Astrocyte (in vitro differentiated cells and primary cell): ENCODE measurements at regions not wholly inside any gene's neighbourhood (a gene's known extent, or its start where the extent isn't known, plus 50 kb on each side); places are given as distances from the start of the nearest gene placed in this dataset.

ENCODE experiments used
- CTCF ChIP-seq: IDR thresholded peaks from 2 replicates; pipeline ENCODE4 v1.5.1; 2011; ENCODE audit warnings: low read depth, mild to moderate bottlenecking, inconsistent platforms, low read length, moderate library complexity; ENCODE audit not compliant: insufficient read depth
- EZH2 ChIP-seq: IDR thresholded peaks from 2 replicates; pipeline ENCODE4 v1.6.1; 2012; ENCODE audit warnings: mild to moderate bottlenecking, low read length, inconsistent platforms; ENCODE audit not compliant: insufficient read depth

- no peak for TF ChIP-seq CTCF
- TF ChIP-seq EZH2, result no peak
These were observed 76.8 kb upstream of the LEP start for GRCh38 chr7:128164061-128164954.
